ENCODE measurements at regions not wholly inside any gene's neighbourhood (a gene's known extent, or its start where the extent isn't known, plus 50 kb on each side); places are given as distances from the start of the nearest gene placed in this dataset.

DNA sequence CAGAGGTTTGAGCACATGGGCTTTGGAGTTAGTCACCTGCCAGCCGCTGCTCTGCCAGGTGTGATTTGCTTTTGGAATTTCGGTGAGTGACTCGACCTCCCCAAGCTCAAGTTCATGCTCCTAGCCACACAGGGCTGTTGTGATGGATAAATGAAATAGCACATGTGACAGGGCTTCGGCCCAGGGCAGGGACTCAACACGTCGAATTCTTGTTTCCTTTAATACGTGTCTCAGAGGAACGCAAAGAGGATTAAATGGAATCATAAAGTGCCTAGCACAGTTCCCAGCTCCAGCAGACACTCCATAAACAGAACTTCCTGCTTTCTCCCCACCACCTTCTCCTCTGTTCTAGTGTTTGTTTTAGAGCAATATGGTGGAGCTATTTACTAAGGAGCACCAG, 88.3 kb upstream of the CHST15 start:
- no peak overlapping the region for H3K4me3 ChIP-seq (ENCODE audit: low read depth, low read length)
- DNase-seq (ENCODE audit: low read depth), result peak; percentile 11
- TF ChIP-seq, protein P1, sequence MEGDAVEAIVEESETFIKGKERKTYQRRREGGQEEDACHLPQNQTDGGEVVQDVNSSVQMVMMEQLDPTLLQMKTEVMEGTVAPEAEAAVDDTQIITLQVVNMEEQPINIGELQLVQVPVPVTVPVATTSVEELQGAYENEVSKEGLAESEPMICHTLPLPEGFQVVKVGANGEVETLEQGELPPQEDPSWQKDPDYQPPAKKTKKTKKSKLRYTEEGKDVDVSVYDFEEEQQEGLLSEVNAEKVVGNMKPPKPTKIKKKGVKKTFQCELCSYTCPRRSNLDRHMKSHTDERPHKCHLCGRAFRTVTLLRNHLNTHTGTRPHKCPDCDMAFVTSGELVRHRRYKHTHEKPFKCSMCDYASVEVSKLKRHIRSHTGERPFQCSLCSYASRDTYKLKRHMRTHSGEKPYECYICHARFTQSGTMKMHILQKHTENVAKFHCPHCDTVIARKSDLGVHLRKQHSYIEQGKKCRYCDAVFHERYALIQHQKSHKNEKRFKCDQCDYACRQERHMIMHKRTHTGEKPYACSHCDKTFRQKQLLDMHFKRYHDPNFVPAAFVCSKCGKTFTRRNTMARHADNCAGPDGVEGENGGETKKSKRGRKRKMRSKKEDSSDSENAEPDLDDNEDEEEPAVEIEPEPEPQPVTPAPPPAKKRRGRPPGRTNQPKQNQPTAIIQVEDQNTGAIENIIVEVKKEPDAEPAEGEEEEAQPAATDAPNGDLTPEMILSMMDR (IDR thresholded peaks at IDR 0.05; ENCODE audit: insufficient read depth, low read depth, low read length), result no peak

- no peak overlapping the region for H3K4me3 ChIP-seq (ENCODE audit: low read depth, low read length)
- peak; percentile 21 for DNase-seq (ENCODE audit: low read depth)
- TF ChIP-seq, protein P1 (IDR thresholded peaks at IDR 0.05; ENCODE audit: insufficient read depth, low read depth, low read length), result no peak
Observed at GRCh38 chr10:124180947-124181549, 87.7 kb upstream of the CHST15 start.

DNA sequence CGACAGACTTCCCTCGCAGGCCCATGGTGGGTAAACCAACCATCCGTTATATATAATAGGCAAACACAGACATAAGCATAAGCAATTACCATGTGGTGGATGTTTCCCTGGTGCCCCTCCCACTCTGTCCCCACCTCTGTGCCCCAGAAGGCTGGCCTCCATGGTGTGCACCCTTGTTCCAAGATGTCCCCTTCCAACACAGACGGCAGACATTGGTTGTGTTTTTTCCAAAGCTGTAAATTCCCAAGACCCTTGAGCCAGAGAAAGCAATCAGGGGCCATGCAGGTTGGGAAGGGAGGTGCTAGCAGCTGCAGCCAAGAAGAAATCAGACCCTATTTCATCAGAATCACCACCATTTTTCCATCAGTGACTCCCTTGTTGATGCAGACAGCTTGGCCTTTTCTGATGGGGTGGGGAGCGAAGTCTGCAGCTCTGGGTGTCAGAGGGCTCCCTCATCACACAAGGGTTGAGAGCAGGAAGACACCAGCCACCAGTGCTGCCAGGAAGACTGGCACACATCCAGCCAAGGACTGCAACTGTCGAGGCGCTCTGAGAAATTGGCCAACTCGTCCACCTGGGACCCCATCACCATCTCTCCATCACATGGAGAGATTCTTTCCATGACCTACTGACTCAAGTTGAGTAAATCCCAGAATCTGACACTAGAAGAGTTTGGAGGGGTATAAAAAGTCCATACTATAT, 86.8 kb upstream of the CHST15 start:
- TF ChIP-seq, protein P1 (IDR thresholded peaks at IDR 0.05; ENCODE audit: insufficient read depth, low read depth, low read length), result no peak
- no peak overlapping the region for H3K4me3 ChIP-seq (ENCODE audit: low read depth, low read length)
- no peak for DNase-seq (ENCODE audit: low read depth)

- no peak for DNase-seq (ENCODE audit: low read depth)
- no peak overlapping the region for H3K4me3 ChIP-seq (ENCODE audit: low read depth, low read length)
- TF ChIP-seq, protein P1 (IDR thresholded peaks at IDR 0.05; ENCODE audit: insufficient read depth, low read depth, low read length), result no peak
Observed at GRCh38 chr10:124179308-124180043, 86.1 kb upstream of the CHST15 start.

- no peak overlapping the region for H3K4me3 ChIP-seq (ENCODE audit: low read depth, low read length)
- no peak for DNase-seq (ENCODE audit: low read depth)
- TF ChIP-seq, protein P1 (IDR thresholded peaks at IDR 0.05; ENCODE audit: insufficient read depth, low read depth, low read length), result no peak
Observed at GRCh38 chr10:124177180-124177518, 83.8 kb upstream of the CHST15 start.

DNA sequence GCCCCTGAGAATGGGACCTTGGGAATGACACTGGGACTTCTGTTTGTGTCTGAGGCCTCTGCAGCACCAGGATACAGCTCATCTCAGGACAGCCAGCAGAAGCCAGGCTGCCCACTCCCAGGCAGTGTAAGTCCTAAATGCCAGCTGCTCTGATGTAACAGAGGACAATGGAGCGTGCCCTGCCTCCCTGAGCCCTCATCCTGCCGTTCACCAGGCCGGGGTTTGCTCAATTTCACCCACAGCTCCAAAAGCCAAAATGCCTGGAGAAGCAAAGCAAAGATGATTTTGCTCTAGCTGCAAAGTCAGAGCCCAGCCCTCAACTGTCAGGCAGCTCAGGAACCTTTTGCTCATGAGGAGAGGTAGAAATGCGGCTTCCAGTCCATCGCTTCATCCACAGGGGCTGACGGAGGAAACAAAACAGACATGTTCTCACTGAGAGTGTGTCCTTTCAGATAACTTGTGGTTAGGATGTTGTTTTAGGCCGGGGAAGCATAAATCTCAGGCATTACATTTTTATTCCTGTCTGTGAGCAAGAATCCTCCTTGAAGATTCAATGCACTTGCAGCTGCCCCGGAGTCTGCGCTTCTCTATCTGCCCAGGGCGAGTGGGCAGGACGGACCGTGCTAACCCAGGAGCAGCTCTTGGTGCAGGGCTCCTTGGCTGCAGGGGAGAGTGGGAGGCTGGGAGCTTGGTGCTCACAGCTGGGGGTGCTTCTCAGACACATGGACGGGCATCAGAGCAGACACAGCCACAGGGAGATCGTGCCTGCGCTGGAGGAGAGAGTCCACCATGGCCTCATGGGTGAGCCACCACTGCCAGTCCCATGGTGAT, 83.2 kb upstream of the CHST15 start:
- H3K4me3 ChIP-seq (ENCODE audit: low read depth, low read length), result no peak overlapping the region
- TF ChIP-seq, protein P1 (IDR thresholded peaks at IDR 0.05; ENCODE audit: insufficient read depth, low read depth, low read length), result no peak
- peak; percentile 90 for DNase-seq (ENCODE audit: low read depth)

Measured in fibroblast of villous mesenchyme (primary cell).